H9 (cell line): ENCODE measurements at regions not wholly inside any gene's neighbourhood (a gene's known extent, or its start where the extent isn't known, plus 50 kb on each side); places are given as distances from the start of the nearest gene placed in this dataset.

Source experiments
- DNase-seq: peaks from one replicate; pipeline ENCODE4 v3.0.0-alpha.2; 2017
- H2AFZ ChIP-seq: one replicate; pipeline ENCODE4 v1.6.1; 2013; ENCODE audit warnings: mild to moderate bottlenecking, low read length, control low read depth, moderate library complexity
- H2AK5ac ChIP-seq: 2 replicates; pipeline ENCODE4 v1.6.1; 2013; ENCODE audit warnings: low read length, control low read depth, mixed read lengths; ENCODE audit not compliant: insufficient read length
- H2BK120ac ChIP-seq: one replicate; pipeline ENCODE4 v1.6.1; 2013; ENCODE audit warnings: low read depth, mild to moderate bottlenecking, low read length, control low read depth, inconsistent platforms; ENCODE audit not compliant: poor library complexity, severe bottlenecking
- H2BK12ac ChIP-seq: 2 replicates; pipeline ENCODE4 v1.6.1; 2013; ENCODE audit warnings: low read length, control low read depth, mixed read lengths, low read depth; ENCODE audit not compliant: insufficient read length
- H2BK15ac ChIP-seq: 2 replicates; pipeline ENCODE4 v1.6.1; 2013; ENCODE audit warnings: low read depth, low read length, control low read depth
- H2BK20ac ChIP-seq: one replicate; pipeline ENCODE4 v1.6.1; 2013; ENCODE audit warnings: low read depth, mild to moderate bottlenecking, low read length, control low read depth, inconsistent platforms; ENCODE audit not compliant: poor library complexity, severe bottlenecking
- H2BK5ac ChIP-seq: 2 replicates; pipeline ENCODE4 v1.6.1; 2013; ENCODE audit warnings: low read length, control low read depth, mixed read lengths; ENCODE audit not compliant: insufficient read length
- H3K14ac ChIP-seq: 2 replicates; pipeline ENCODE4 v1.6.1; 2013; ENCODE audit warnings: low read length, control low read depth; ENCODE audit not compliant: insufficient read depth
- H3K18ac ChIP-seq: 2 replicates; pipeline ENCODE4 v1.6.1; 2013; ENCODE audit warnings: low read depth, mild to moderate bottlenecking, mixed read lengths, low read length, control low read depth; ENCODE audit not compliant: insufficient read length
- H3K23ac ChIP-seq: 2 replicates; pipeline ENCODE4 v1.6.1; 2013; ENCODE audit warnings: low read length, control low read depth, mixed read lengths, low read depth; ENCODE audit not compliant: insufficient read length
- H3K23me2 ChIP-seq: 2 replicates; pipeline ENCODE4 v1.6.1; 2013; ENCODE audit warnings: low read depth, mild to moderate bottlenecking, mixed read lengths, low read length, control low read depth; ENCODE audit not compliant: insufficient read length, poor library complexity, severe bottlenecking
- H3K27ac ChIP-seq: 2 replicates; pipeline ENCODE4 v1.5.1; 2013; ENCODE audit warnings: low read length, control low read depth, mixed read lengths, low read depth; ENCODE audit not compliant: insufficient read length
- H3K27me3 ChIP-seq: 2 replicates; pipeline ENCODE4 v1.6.1; 2013; ENCODE audit warnings: low read length, control low read depth, inconsistent platforms; ENCODE audit not compliant: insufficient read depth
- H3K4ac ChIP-seq: 2 replicates; pipeline ENCODE4 v1.6.1; 2013; ENCODE audit warnings: low read depth, mild to moderate bottlenecking, control low read depth, inconsistent platforms, low read length, moderate library complexity
- H3K4me1 ChIP-seq: 2 replicates; pipeline ENCODE4 v1.6.1; 2013; ENCODE audit warnings: low read length, control low read depth, inconsistent platforms; ENCODE audit not compliant: insufficient read depth
- H3K4me2 ChIP-seq: 2 replicates; pipeline ENCODE4 v1.6.1; 2013; ENCODE audit warnings: low read length, control low read depth, mixed read lengths; ENCODE audit not compliant: insufficient read length, insufficient read depth
- H3K56ac ChIP-seq: 2 replicates; pipeline ENCODE4 v1.6.1; 2013; ENCODE audit warnings: low read depth, mild to moderate bottlenecking, mixed read lengths, low read length, control low read depth; ENCODE audit not compliant: insufficient read length
- H3K79me1 ChIP-seq: 2 replicates; pipeline ENCODE4 v1.6.1; 2013; ENCODE audit warnings: low read depth, mild to moderate bottlenecking, moderate library complexity, low read length, control low read depth, inconsistent platforms; ENCODE audit not compliant: insufficient read depth, poor library complexity, severe bottlenecking
- H3K79me2 ChIP-seq: 2 replicates; pipeline ENCODE4 v1.6.1; 2013; ENCODE audit warnings: low read length, control low read depth, inconsistent platforms; ENCODE audit not compliant: insufficient read depth
- H3K9ac ChIP-seq: 2 replicates; pipeline ENCODE4 v1.6.1; 2013; ENCODE audit warnings: low read length, control low read depth, mixed read lengths; ENCODE audit not compliant: insufficient read length; ENCODE audit errors: extremely low read depth
- H3K9me3 ChIP-seq: one replicate; pipeline ENCODE4 v1.6.1; 2013; ENCODE audit warnings: low read depth, low read length, inconsistent platforms; ENCODE audit not compliant: control insufficient read depth
- H3T11ph ChIP-seq: one replicate; pipeline ENCODE4 v1.6.1; 2013; ENCODE audit warnings: mild to moderate bottlenecking, low read length, control low read depth, inconsistent platforms
- H4K20me1 ChIP-seq: one replicate; pipeline ENCODE4 v1.6.1; 2013; ENCODE audit not compliant: control insufficient read depth, insufficient read length, insufficient read depth
- H4K5ac ChIP-seq: 2 replicates; pipeline ENCODE4 v1.6.1; 2013; ENCODE audit warnings: low read depth, mild to moderate bottlenecking, mixed read lengths, low read length, control low read depth; ENCODE audit not compliant: insufficient read length
- H4K8ac ChIP-seq: replicated peaks from 2 replicates; pipeline ENCODE4 v1.6.1; 2013; ENCODE audit warnings: low read length, control low read depth, mixed read lengths, low read depth; ENCODE audit not compliant: insufficient read length
- H4K91ac ChIP-seq: 2 replicates; pipeline ENCODE4 v1.6.1; 2013; ENCODE audit warnings: low read depth, mild to moderate bottlenecking, moderate library complexity, mixed read lengths, low read length, control low read depth; ENCODE audit not compliant: insufficient read length
- H3K27ac Mint-ChIP-seq, 3 experiments: 2 replicates in 2 of 3; 3 replicates in 1 of 3; pipeline ENCODE4 v1.8.0; 2020 to 2021; ENCODE audit warnings: mixed read lengths in 3 of 3, mild to moderate bottlenecking in 1 of 3, moderate library complexity in 1 of 3
- H3K27me3 Mint-ChIP-seq: 2 replicates; pipeline ENCODE4 v1.8.0; 2021; ENCODE audit warnings: low read depth, mild to moderate bottlenecking, moderate library complexity, mixed read lengths
- H3K36me3 Mint-ChIP-seq, 3 experiments: 2 replicates in 2 of 3; 3 replicates in 1 of 3; pipeline ENCODE4 v1.8.0; 2020 to 2021; ENCODE audit warnings: low read depth in 3 of 3, mixed read lengths in 3 of 3; ENCODE audit not compliant: insufficient read depth in 1 of 3
- H3K4me1 Mint-ChIP-seq, 2 experiments: 2 replicates each; pipeline ENCODE4 v1.8.0; 2020; ENCODE audit warnings: mixed read lengths in 2 of 2
- H3K4me3 Mint-ChIP-seq, 2 experiments: 2 replicates in 1 of 2; 3 replicates in 1 of 2; pipeline ENCODE4 v1.8.0; 2020 to 2021; ENCODE audit warnings: mild to moderate bottlenecking in 2 of 2, mixed read lengths in 2 of 2, moderate library complexity in 1 of 2
- H3K9me3 Mint-ChIP-seq, 2 experiments: 2 replicates in 1 of 2; 3 replicates in 1 of 2; pipeline ENCODE4 v1.8.0; 2020; ENCODE audit warnings: mild to moderate bottlenecking in 2 of 2, mixed read lengths in 2 of 2, moderate library complexity in 1 of 2
- WGBS: extraction: QIAGEN DNeasy Blood & Tissue Kit; methylation state at CpG from one replicate; pipeline ENCODE4 v1.1.7; 2013; ENCODE audit warnings: missing lambda C conversion rate, low lambda C conversion rate, mixed read lengths; ENCODE audit not compliant: insufficient read length; ENCODE audit errors: extremely low coverage; 5-methylcytosine and 5-hydroxymethylcytosine counted together
- TF ChIP-seq, protein P1 (sequence below): fragments of 200-600 bp; sonication (generic); conservative IDR thresholded peaks from 3 replicates; pipeline ENCODE4 v1.8.0; 2021; ENCODE audit warnings: antibody characterized with exemption, mild to moderate bottlenecking

DNA sequence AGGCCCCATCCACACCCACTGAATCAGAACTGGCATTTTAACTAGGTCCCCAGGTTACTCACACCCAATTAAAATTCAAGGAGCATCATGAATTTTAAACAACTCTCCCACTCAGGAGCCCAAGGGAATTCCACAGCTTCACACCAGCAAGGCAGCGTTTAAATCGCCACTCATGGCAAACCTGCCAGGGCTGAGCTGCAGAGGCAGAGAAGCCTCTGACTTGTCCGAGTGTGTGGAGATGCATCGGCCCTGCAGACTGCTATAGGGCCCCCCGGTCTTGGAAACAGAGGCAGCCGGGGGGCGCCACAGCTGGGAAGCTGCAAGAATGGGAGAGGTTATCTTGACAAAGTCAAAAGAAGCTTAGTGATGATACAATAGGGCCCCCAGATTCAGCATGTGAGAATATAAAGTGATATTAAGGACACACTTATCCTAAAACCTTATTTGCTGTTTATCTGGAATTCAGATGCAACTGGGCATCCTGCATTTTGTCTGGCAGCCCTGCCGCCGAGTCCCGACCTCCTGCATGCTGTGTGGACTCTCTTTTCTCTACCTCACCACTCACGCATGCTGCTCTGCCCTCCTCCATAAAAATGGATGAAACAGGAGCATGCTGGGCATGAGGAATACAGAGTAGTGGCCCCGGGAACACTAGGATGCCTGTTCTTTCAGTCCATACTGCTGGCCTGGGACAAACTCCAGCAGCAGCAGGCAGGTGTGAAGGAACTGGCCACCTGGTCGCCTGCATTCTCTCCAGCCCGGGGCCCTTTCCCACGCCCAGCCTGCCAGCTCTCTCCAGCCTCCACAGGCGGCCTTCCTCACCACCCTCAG is 126.1 kb downstream of the PXDC1 start:
- DNase-seq = peak; percentile 46
- H3K23me2 ChIP-seq = no peaks in the 10 kb centered on the region
- no peaks in the 10 kb centered on the region for H3K79me1 ChIP-seq
- no peak overlapping the region for H3T11ph ChIP-seq
- no peaks in the 10 kb centered on the region for H3K27me3 ChIP-seq
- no peak overlapping the region for H2BK15ac ChIP-seq
- TF ChIP-seq, protein P1, sequence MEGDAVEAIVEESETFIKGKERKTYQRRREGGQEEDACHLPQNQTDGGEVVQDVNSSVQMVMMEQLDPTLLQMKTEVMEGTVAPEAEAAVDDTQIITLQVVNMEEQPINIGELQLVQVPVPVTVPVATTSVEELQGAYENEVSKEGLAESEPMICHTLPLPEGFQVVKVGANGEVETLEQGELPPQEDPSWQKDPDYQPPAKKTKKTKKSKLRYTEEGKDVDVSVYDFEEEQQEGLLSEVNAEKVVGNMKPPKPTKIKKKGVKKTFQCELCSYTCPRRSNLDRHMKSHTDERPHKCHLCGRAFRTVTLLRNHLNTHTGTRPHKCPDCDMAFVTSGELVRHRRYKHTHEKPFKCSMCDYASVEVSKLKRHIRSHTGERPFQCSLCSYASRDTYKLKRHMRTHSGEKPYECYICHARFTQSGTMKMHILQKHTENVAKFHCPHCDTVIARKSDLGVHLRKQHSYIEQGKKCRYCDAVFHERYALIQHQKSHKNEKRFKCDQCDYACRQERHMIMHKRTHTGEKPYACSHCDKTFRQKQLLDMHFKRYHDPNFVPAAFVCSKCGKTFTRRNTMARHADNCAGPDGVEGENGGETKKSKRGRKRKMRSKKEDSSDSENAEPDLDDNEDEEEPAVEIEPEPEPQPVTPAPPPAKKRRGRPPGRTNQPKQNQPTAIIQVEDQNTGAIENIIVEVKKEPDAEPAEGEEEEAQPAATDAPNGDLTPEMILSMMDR = peak; percentile 26; the same call in 1 of the 3 replicates
- no peak overlapping the region for H3K27ac ChIP-seq
- peaks cover 2% of the 10 kb centered on the region; the same call in 1 of the 2 replicates for H3K4me1 ChIP-seq
- H3K4me2 ChIP-seq = no peak overlapping the region
- H3K9ac ChIP-seq = no peak overlapping the region
- Mint-ChIP-seq H3K4me1 (peaks cover 44 to 48% of the 10 kb centered on the region in 2 experiments), H3K9me3 (no peaks in the 10 kb centered on the region), H3K27me3 (peaks cover 32% of the 10 kb centered on the region), H3K36me3 (peaks cover 0 to 4% (median 0%) of the 10 kb centered on the region in 3 experiments; a peak in 1 of 7 replicates), H3K4me3 (no peak overlapping the region), H3K27ac (peak overlapping the region in 1 of 3 experiments; percentile 23; a peak in 1 of 7 replicates)
- H3K4ac ChIP-seq = no peak overlapping the region
- no peak overlapping the region for H3K23ac ChIP-seq
- H4K20me1 ChIP-seq = no peaks in the 10 kb centered on the region
- no peak overlapping the region for H4K91ac ChIP-seq
- no peak overlapping the region for H3K56ac ChIP-seq
- H3K79me2 ChIP-seq = no peaks in the 10 kb centered on the region
- no peaks in the 10 kb centered on the region for H3K9me3 ChIP-seq
- H2BK12ac ChIP-seq = no peak overlapping the region
- no peak overlapping the region for H2BK120ac ChIP-seq
- H3K14ac ChIP-seq = peak overlapping the region; percentile 41; the same call in 1 of the 2 replicates
- H2AFZ ChIP-seq = no peak overlapping the region
- no peak overlapping the region for H2AK5ac ChIP-seq
- H3K18ac ChIP-seq = no peak overlapping the region
- no peak overlapping the region for H4K8ac ChIP-seq
- no peak overlapping the region for H2BK5ac ChIP-seq
- H2BK20ac ChIP-seq = no peak overlapping the region
- no peak overlapping the region for H4K5ac ChIP-seq
- WGBS = no CpG with 5 or more reads among the region's 16 CpGs
